GM18907 (cell line): ENCODE measurements at regions not wholly inside any gene's neighbourhood (a gene's known extent, or its start where the extent isn't known, plus 50 kb on each side); places are given as distances from the start of the nearest gene placed in this dataset.

Experiments
- ATAC-seq: cut with Tn5 transposase; IDR thresholded peaks from one replicate; pipeline ENCODE4 v1.9.1; 2021; ENCODE audit warnings: mild to moderate bottlenecking, moderate library complexity; ENCODE audit not compliant: unreplicated experiment

- ATAC-seq: no peak
These were observed 131.8 kb upstream of the JARID2 start for GRCh38 chr6:15114061-15114460.

GRCh38 chr6:15116889-15117288, 129.0 kb upstream of the JARID2 start:
- ATAC-seq: no peak

GRCh38 chr6:15121443-15121842, 124.4 kb upstream of the JARID2 start:
- no peak for ATAC-seq

- ATAC-seq: no peak
These were observed 123.8 kb upstream of the JARID2 start for GRCh38 chr6:15121977-15122550.

GRCh38 chr6:15129887-15130286, 116.0 kb upstream of the JARID2 start:
- ATAC-seq: no peak

- ATAC-seq: no peak
These were observed 114.6 kb upstream of the JARID2 start for GRCh38 chr6:15131234-15131633.

- ATAC-seq: no peak
These were observed 114.2 kb upstream of the JARID2 start for GRCh38 chr6:15131651-15132061.

GRCh38 chr6:15132167-15132566, 113.7 kb upstream of the JARID2 start:
- ATAC-seq: no peak

- ATAC-seq: no peak
These were observed 112.8 kb upstream of the JARID2 start for GRCh38 chr6:15132854-15133670.

GRCh38 chr6:15137086-15137485, 108.8 kb upstream of the JARID2 start:
- no peak for ATAC-seq

- no peak for ATAC-seq
These were observed 102.8 kb upstream of the JARID2 start for GRCh38 chr6:15143086-15143485.

- no peak for ATAC-seq
These were observed 102.3 kb upstream of the JARID2 start for GRCh38 chr6:15143540-15143939.

GRCh38 chr6:15145821-15146220, 100.0 kb upstream of the JARID2 start:
- no peak for ATAC-seq

GRCh38 chr6:15147827-15148226, 98.0 kb upstream of the JARID2 start:
- no peak for ATAC-seq

GRCh38 chr6:15148356-15148946, 97.4 kb upstream of the JARID2 start:
- ATAC-seq: no peak

- no peak for ATAC-seq
These were observed 95.7 kb upstream of the JARID2 start for GRCh38 chr6:15150207-15150606.

GRCh38 chr6:15152700-15153099, 93.2 kb upstream of the JARID2 start:
- ATAC-seq: no peak

- no peak for ATAC-seq
These were observed 92.7 kb upstream of the JARID2 start for GRCh38 chr6:15153191-15153590.

- no peak for ATAC-seq
These were observed 88.4 kb upstream of the JARID2 start for GRCh38 chr6:15157479-15157878.

GRCh38 chr6:15158821-15159619, 86.8 kb upstream of the JARID2 start:
- ATAC-seq: no peak

GRCh38 chr6:15160812-15161211, 85.1 kb upstream of the JARID2 start:
- no peak for ATAC-seq
